Endothelial cell of umbilical vein (primary cell): ENCODE measurements at regions not wholly inside any gene's neighbourhood (a gene's known extent, or its start where the extent isn't known, plus 50 kb on each side); places are given as distances from the start of the nearest gene placed in this dataset.

Source experiments
- BruUV-seq: library from RNA; stranded (reverse); fragments of 400-500 nt; replicated peaks from 2 replicates; lab custom pipeline; 2021; lab: Mats Ljungman, UMichigan
- CTCF ChIA-PET: fragments of 300-600, 350-600 bp; sonication (Branson Sonifier 250); formaldehyde crosslinking; loops from one replicate; lab custom pipeline; 2021; ENCODE audit warnings: antibody characterized with exemption, inconsistent platforms; lab: Charles Lee
- POLR2A ChIA-PET: fragments of 300-600, 350-600 bp; sonication (Branson Sonifier 250); formaldehyde crosslinking; loops from one replicate; lab custom pipeline; 2021; ENCODE audit warnings: antibody characterized with exemption, inconsistent platforms; lab: Charles Lee
- DNase-seq: peaks from one replicate; pipeline ENCODE4 v3.0.0-alpha.2; 2011; ENCODE audit warnings: low read depth, low spot score
- FAIRE-seq: peaks from 2 replicates; lab custom pipeline; 2011; peaks lifted over from hg19 to GRCh38; lab: Jason Lieb, UNC
- H2AFZ ChIP-seq: 2 replicates; pipeline ENCODE4 v1.6.0; 2012; ENCODE audit warnings: low read depth, low read length, control low read depth, inconsistent platforms
- H3K27ac ChIP-seq: 2 replicates; pipeline ENCODE4 v1.5.1; 2011; ENCODE audit warnings: low read depth, mild to moderate bottlenecking, control low read depth, low read length, moderate library complexity; ENCODE audit not compliant: insufficient read depth
- H3K27me3 ChIP-seq, 2 experiments: 2 replicates each; pipeline versions ENCODE4 v1.6.0 to v1.6.1; 2011; ENCODE audit warnings: low read length in 2 of 2, mixed read lengths in 1 of 2; ENCODE audit not compliant: control insufficient read depth in 2 of 2, insufficient read depth in 2 of 2
- H3K36me3 ChIP-seq, 2 experiments: 2 replicates in 1 of 2; 3 replicates in 1 of 2; pipeline ENCODE4 v1.5.1; 2011; ENCODE audit warnings: low read length in 2 of 2, mild to moderate bottlenecking in 1 of 2, moderate library complexity in 1 of 2; ENCODE audit not compliant: control insufficient read depth in 2 of 2, insufficient read depth in 2 of 2; ENCODE audit errors: extremely low read depth in 1 of 2
- H3K4me1 ChIP-seq: 3 replicates; pipeline ENCODE4 v1.5.1; 2011; ENCODE audit warnings: mild to moderate bottlenecking, low read length; ENCODE audit not compliant: control insufficient read depth, insufficient read depth; ENCODE audit errors: extremely low read depth
- H3K4me2 ChIP-seq: 2 replicates; pipeline ENCODE4 v1.6.1; 2011; ENCODE audit warnings: low read length, control low read depth, mixed read lengths; ENCODE audit not compliant: insufficient read depth
- H3K4me3 ChIP-seq, 3 experiments: fragments of 200-600 bp in 1 of 3; sonication (generic), shearing (Covaris generic) in 1 of 3; replicated peaks in 1 of 3; 2 replicates each; pipeline ENCODE4 v1.5.1; 2011 to 2016; ENCODE audit warnings: control low read depth in 3 of 3, low read length in 3 of 3, mild to moderate bottlenecking in 2 of 3, inconsistent platforms in 1 of 3, low read depth in 1 of 3, moderate library complexity in 1 of 3; ENCODE audit not compliant: insufficient read depth in 1 of 3
- H3K79me2 ChIP-seq: 2 replicates; pipeline ENCODE4 v1.6.0; 2012; ENCODE audit warnings: low read length, inconsistent platforms; ENCODE audit not compliant: control insufficient read depth, insufficient read depth
- H3K9ac ChIP-seq: replicated peaks from 2 replicates; pipeline ENCODE3; 2011; ENCODE audit warnings: low read length, control low read depth; ENCODE audit not compliant: insufficient read depth; ENCODE audit errors: extremely low read depth
- H3K9me1 ChIP-seq: replicated peaks from 3 replicates; pipeline ENCODE4 v1.6.0; 2011; ENCODE audit warnings: mild to moderate bottlenecking, low read length; ENCODE audit not compliant: control insufficient read depth, insufficient read depth; ENCODE audit errors: extremely low read depth
- H3K9me3 ChIP-seq: replicated peaks from 2 replicates; pipeline ENCODE4 v1.5.1; 2012; ENCODE audit warnings: low read length, inconsistent platforms; ENCODE audit not compliant: control insufficient read depth, insufficient read depth
- H4K20me1 ChIP-seq: replicated peaks from 2 replicates; pipeline ENCODE3; 2011; ENCODE audit warnings: mild to moderate bottlenecking, low read length; ENCODE audit not compliant: control insufficient read depth, insufficient read depth; ENCODE audit errors: extremely low read depth
- FOS ChIP-seq: IDR thresholded peaks from 2 replicates; pipeline ENCODE4 v1.6.1; 2011; ENCODE audit warnings: mild to moderate bottlenecking, low read length, moderate library complexity, borderline replicate concordance; ENCODE audit not compliant: insufficient read depth
- GATA2 ChIP-seq: IDR thresholded peaks from 2 replicates; pipeline ENCODE4 v1.7.0; 2011; ENCODE audit warnings: low read depth, mild to moderate bottlenecking, moderate library complexity, mixed read lengths, low read length; ENCODE audit not compliant: insufficient read length, insufficient read depth
- MYC ChIP-seq: IDR thresholded peaks from one replicate; pipeline ENCODE4 v1.6.1; 2011; ENCODE audit warnings: mild to moderate bottlenecking, low read depth, low read length
- POLR2A ChIP-seq: IDR thresholded peaks from 2 replicates; pipeline ENCODE4 v1.6.1; 2012; ENCODE audit warnings: low read depth, mild to moderate bottlenecking, control low read depth, low read length
- POLR2AphosphoS5 ChIP-seq: IDR thresholded peaks from 2 replicates; pipeline ENCODE4 v1.6.1; 2012; ENCODE audit warnings: low read depth, mild to moderate bottlenecking, control low read depth, low read length, moderate library complexity; ENCODE audit not compliant: insufficient read depth
- dilution Hi-C: fragments of 300-500 bp; cut with MboI; formaldehyde crosslinking; loops from one replicate; pipeline ENCODE4 v1.15.0; 2019; ENCODE audit warnings: low sequenced_read_pairs; ENCODE audit not compliant: extremely low pct_ligation_motif_present
- intact Hi-C: fragments of 100-400 bp; cut with micrococcal nuclease; formaldehyde crosslinking; loops from one replicate; pipeline ENCODE4 v1.10.0; 2022
- TF ChIP-seq, protein P1 (sequence below), 2 donors: IDR thresholded peaks; 1 replicate in 1 of 2; 2 replicates in 1 of 2; pipeline ENCODE4 v1.5.1; 2011; ENCODE audit warnings: low read length in 2 of 2, mild to moderate bottlenecking in 2 of 2, moderate library complexity in 2 of 2, control low read depth in 1 of 2, inconsistent platforms in 1 of 2, low read depth in 1 of 2; ENCODE audit not compliant: insufficient read depth in 1 of 2; ENCODE audit errors: extremely low read depth in 1 of 2
- TF ChIP-seq, protein P2 (sequence below): IDR thresholded peaks from 2 replicates; pipeline ENCODE4 v1.6.1; 2011; ENCODE audit not compliant: insufficient read depth, insufficient read length

DNA sequence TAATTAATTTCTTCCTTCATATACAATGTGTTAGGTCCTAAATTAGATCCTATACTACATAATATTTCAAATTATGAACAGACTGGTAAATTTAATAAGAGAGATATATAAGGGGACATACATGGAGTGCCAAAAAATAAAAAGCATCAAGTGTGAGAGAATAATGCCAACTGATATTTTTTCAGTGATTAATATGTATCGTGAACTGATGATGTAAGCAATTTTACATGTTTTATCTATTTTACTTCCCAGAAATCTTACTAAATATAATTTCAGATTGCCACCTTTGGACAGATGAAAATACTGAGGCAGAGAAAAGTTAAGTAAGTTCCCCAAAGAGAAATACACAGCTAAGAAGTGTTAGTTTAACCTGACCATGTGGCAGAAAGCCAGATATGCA lies 870.8 kb downstream of the SLITRK5 start:
- Histone ChIP-seq H3K9me1 (no peaks in the 10 kb centered on the region), H3K4me2 (no peak overlapping the region), H4K20me1 (no peaks in the 10 kb centered on the region), H3K36me3 (no peaks in the 10 kb centered on the region), H3K79me2 (no peaks in the 10 kb centered on the region), H3K27ac (no peak overlapping the region), H3K9me3 (no peaks in the 10 kb centered on the region), H3K9ac (no peak overlapping the region), H3K4me1 (no peaks in the 10 kb centered on the region), H3K4me3 (no peak overlapping the region), H3K27me3 (no peaks in the 10 kb centered on the region), H2AFZ (no peak overlapping the region)
- BruUV-seq = no TSS peak
- dilution Hi-C loops (no loop called here), intact Hi-C loops (no loop called here)
- DNase-seq (no peak), FAIRE-seq (no peak)
- ChIA-PET CTCF (no interaction called here), POLR2A (no interaction called here)
- no peak for TF ChIP-seq POLR2A
- TF ChIP-seq, protein P1, sequence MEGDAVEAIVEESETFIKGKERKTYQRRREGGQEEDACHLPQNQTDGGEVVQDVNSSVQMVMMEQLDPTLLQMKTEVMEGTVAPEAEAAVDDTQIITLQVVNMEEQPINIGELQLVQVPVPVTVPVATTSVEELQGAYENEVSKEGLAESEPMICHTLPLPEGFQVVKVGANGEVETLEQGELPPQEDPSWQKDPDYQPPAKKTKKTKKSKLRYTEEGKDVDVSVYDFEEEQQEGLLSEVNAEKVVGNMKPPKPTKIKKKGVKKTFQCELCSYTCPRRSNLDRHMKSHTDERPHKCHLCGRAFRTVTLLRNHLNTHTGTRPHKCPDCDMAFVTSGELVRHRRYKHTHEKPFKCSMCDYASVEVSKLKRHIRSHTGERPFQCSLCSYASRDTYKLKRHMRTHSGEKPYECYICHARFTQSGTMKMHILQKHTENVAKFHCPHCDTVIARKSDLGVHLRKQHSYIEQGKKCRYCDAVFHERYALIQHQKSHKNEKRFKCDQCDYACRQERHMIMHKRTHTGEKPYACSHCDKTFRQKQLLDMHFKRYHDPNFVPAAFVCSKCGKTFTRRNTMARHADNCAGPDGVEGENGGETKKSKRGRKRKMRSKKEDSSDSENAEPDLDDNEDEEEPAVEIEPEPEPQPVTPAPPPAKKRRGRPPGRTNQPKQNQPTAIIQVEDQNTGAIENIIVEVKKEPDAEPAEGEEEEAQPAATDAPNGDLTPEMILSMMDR (IDR thresholded peaks at IDR 0.05; ENCODE audit: extremely low read depth in 1 of 2, insufficient read depth in 1 of 2, low read depth in 1 of 2, low read length in 2 of 2) = no peak
- TF ChIP-seq FOS = no peak
- no peak for TF ChIP-seq MYC

DNA sequence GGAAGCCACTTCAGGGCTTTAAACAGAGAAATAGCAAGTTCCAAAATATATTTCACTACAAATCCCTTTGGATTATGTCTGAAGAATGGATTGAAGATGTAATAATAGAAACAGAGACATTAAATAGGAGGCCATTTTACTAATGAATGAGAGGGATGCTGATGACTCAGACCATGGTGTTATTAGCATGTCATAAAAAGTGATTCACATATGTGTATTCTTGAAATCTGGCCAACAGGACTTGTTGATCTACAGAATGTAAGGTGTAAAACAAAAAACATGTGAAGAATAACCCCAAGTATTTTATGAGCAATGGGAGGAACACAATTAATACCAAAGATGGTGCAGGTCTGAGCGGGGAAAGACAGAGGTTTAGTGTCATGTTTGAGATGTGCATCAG lies 873.7 kb downstream of the SLITRK5 start:
- Histone ChIP-seq H3K27ac (no peak overlapping the region), H3K9ac (no peak overlapping the region), H3K4me1 (no peaks in the 10 kb centered on the region), H3K9me3 (no peaks in the 10 kb centered on the region), H4K20me1 (no peaks in the 10 kb centered on the region), H3K4me2 (no peak overlapping the region), H3K9me1 (no peaks in the 10 kb centered on the region), H3K4me3 (no peak overlapping the region), H2AFZ (no peak overlapping the region), H3K36me3 (no peaks in the 10 kb centered on the region), H3K79me2 (no peaks in the 10 kb centered on the region), H3K27me3 (no peaks in the 10 kb centered on the region)
- intact Hi-C loops (no loop called here), dilution Hi-C loops (no loop called here)
- ChIA-PET CTCF (no interaction called here), POLR2A (no interaction called here)
- BruUV-seq = no TSS peak
- FAIRE-seq (no peak), DNase-seq (no peak)
- TF ChIP-seq, protein P2, sequence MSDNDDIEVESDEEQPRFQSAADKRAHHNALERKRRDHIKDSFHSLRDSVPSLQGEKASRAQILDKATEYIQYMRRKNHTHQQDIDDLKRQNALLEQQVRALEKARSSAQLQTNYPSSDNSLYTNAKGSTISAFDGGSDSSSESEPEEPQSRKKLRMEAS = no peak
- TF ChIP-seq POLR2AphosphoS5 = no peak
- TF ChIP-seq GATA2 = no peak
- no peak for TF ChIP-seq MYC
